Stomach (tissue), 8 donors: ENCODE measurements at regions not wholly inside any gene's neighbourhood (a gene's known extent, or its start where the extent isn't known, plus 50 kb on each side); places are given as distances from the start of the nearest gene placed in this dataset.

Experiments
- DNase-seq, 2 donors: peaks; one replicate each; pipeline versions ENCODE4 v3.0.0 to v3.0.0-alpha.2; 2013 to 2019
- H3K27ac ChIP-seq, 5 donors: fragments of 200-600 bp in 4 of 5; sonication (generic) in 4 of 5; one replicate each; pipeline ENCODE4 v1.5.1; 2013 to 2019; ENCODE audit warnings: mild to moderate bottlenecking in 1 of 5, moderate library complexity in 1 of 5
- H3K27me3 ChIP-seq, 3 donors: fragments of 200-600 bp; sonication (generic); one replicate each; pipeline ENCODE4 v1.5.1; 2017 to 2019; ENCODE audit warnings: mixed run types in 1 of 3
- H3K36me3 ChIP-seq, 4 donors: fragments of 200-600 bp; sonication (generic); 1 replicate in 3 of 4; 2 replicates in 1 of 4; pipeline ENCODE4 v1.5.1; 2016 to 2019
- H3K4me1 ChIP-seq, 4 donors: fragments of 200-600 bp; sonication (generic); one replicate each; pipeline ENCODE4 v1.5.1; 2016 to 2019
- H3K4me3 ChIP-seq, 4 donors: fragments of 200-600 bp; sonication (generic) in 3 of 4; one replicate each; pipeline ENCODE4 v1.5.1; 2016 to 2019; ENCODE audit warnings: mild to moderate bottlenecking in 1 of 4
- H3K9me3 ChIP-seq, 4 donors: fragments of 200-600 bp; sonication (generic); one replicate each; pipeline ENCODE4 v1.5.1; 2016 to 2019
- CTCF ChIP-seq, 7 experiments: fragments of 450-650 bp in 4 of 7; fragments of 200-600 bp in 3 of 7; sonication (generic) in 3 of 7; IDR thresholded peaks; one replicate each; pipeline ENCODE4 v1.5.1; 2016 to 2019; ENCODE audit warnings: antibody characterized with exemption in 7 of 7, control low read depth in 2 of 7, mild to moderate bottlenecking in 1 of 7
- EP300 ChIP-seq: sonication (generic); formaldehyde crosslinking; IDR thresholded peaks from one replicate; pipeline ENCODE4 v1.6.1; 2017; ENCODE audit warnings: antibody characterized with exemption
- POLR2A ChIP-seq, 4 donors: fragments of 450-650 bp; IDR thresholded peaks; one replicate each; pipeline ENCODE4 v1.6.1; 2016; ENCODE audit warnings: antibody characterized with exemption in 4 of 4, control low read depth in 2 of 4, mild to moderate bottlenecking in 1 of 4, moderate library complexity in 1 of 4
- POLR2AphosphoS5 ChIP-seq, 3 donors: sonication (generic); formaldehyde crosslinking; IDR thresholded peaks; one replicate each; pipeline ENCODE4 v1.6.1; 2016; ENCODE audit warnings: antibody characterized with exemption in 3 of 3
- WGBS, 5 donors: extraction: QIAGEN DNeasy Blood & Tissue Kit in 3 of 5; methylation state at CpG; one replicate each; pipeline versions ENCODE4 v1.1.5 to v1.1.7; 2013 to 2018; 5-methylcytosine and 5-hydroxymethylcytosine counted together
- intact Hi-C: fragments of 100-400 bp; cut with DNase I; formaldehyde crosslinking; loops from one replicate; pipeline ENCODE4 v1.15.1; 2023; ENCODE audit warnings: low total_unique reads
- donor health status: healthy with polysubstance abuse.
- donor health status: Bipolar disorder and iron deficiency.
- donor health status: healthy.

GRCh38 chr21:43280949-43281633, 112.3 kb downstream of the CRYAA start:
- TF ChIP-seq EP300 (no peak), POLR2A (IDR thresholded peaks at IDR 0.05) (no peak), POLR2AphosphoS5 (IDR thresholded peaks at IDR 0.05) (no peak), CTCF (IDR thresholded peaks at IDR 0.05) (no peak)
- Histone ChIP-seq H3K27ac (no peak overlapping the region), H3K4me1 (peaks cover 0 to 6% (median 2%) of the 10 kb centered on the region in 4 donors), H3K36me3 (no peaks in the 10 kb centered on the region), H3K4me3 (no peak overlapping the region), H3K27me3 (peaks cover 0 to 32% (median 0%) of the 10 kb centered on the region in 3 donors), H3K9me3 (no peaks in the 10 kb centered on the region)
- WGBS, 5 donors, result 70 to 81% (median 76%) methylated on average over 12 to 17 of the region's 17 CpGs
- intact Hi-C loops, result no loop called here
- no peak for DNase-seq

- no peak for DNase-seq
- Histone ChIP-seq H3K4me3 (no peak overlapping the region), H3K27me3 (peaks cover 0 to 48% (median 0%) of the 10 kb centered on the region in 3 donors), H3K27ac (no peak overlapping the region), H3K9me3 (no peaks in the 10 kb centered on the region), H3K36me3 (no peaks in the 10 kb centered on the region), H3K4me1 (peaks cover 0 to 6% (median 2%) of the 10 kb centered on the region in 4 donors)
- intact Hi-C loops, result no loop called here
- WGBS, 5 donors, result 68 to 97% (median 90%) methylated on average over 6 to 11 of the region's 11 CpGs
- TF ChIP-seq POLR2A (IDR thresholded peaks at IDR 0.05) (no peak), EP300 (no peak), CTCF (IDR thresholded peaks at IDR 0.05) (no peak), POLR2AphosphoS5 (IDR thresholded peaks at IDR 0.05) (no peak)
Observed at GRCh38 chr21:43279578-43279894, 110.7 kb downstream of the CRYAA start.

- no peak for TF ChIP-seq CTCF (IDR thresholded peaks at IDR 0.05)
- no peak for TF ChIP-seq POLR2AphosphoS5 (IDR thresholded peaks at IDR 0.05)
- no peak for TF ChIP-seq POLR2A (IDR thresholded peaks at IDR 0.05)
- TF ChIP-seq EP300, result no peak
- intact Hi-C loops, result no loop called here
- DNase-seq, result no peak
- Histone ChIP-seq H3K36me3 (no peaks in the 10 kb centered on the region), H3K27me3 (peaks cover 0 to 53% (median 0%) of the 10 kb centered on the region in 3 donors), H3K4me3 (no peak overlapping the region), H3K4me1 (peaks cover 0 to 6% (median 2%) of the 10 kb centered on the region in 4 donors), H3K27ac (no peak overlapping the region), H3K9me3 (no peaks in the 10 kb centered on the region)
- WGBS, 5 donors, result 74 to 89% (median 82%) methylated on average over 28 to 32 of the region's 32 CpGs
Observed at GRCh38 chr21:43278766-43279577, 110.2 kb downstream of the CRYAA start.

- H3K4me3 ChIP-seq, result no peak overlapping the region
- no peak for DNase-seq
Observed at GRCh38 chr21:43278359-43278758, 109.6 kb downstream of the CRYAA start.

More at GRCh38 chr21:43278359-43278758, 109.6 kb downstream of the CRYAA start:
- H3K4me1 ChIP-seq, result peaks cover 0 to 6% (median 2%) of the 10 kb centered on the region in 4 donors
- H3K27ac ChIP-seq, result peak overlapping the region in 1 of 5 donors; percentile 32
- H3K27me3 ChIP-seq, result peaks cover 0 to 60% (median 0%) of the 10 kb centered on the region in 3 donors
- 53 to 76% (median 69%) methylated on average over 4 to 12 of the region's 12 CpGs for WGBS, 5 donors
- TF ChIP-seq EP300, result no peak
- no peak for TF ChIP-seq POLR2A (IDR thresholded peaks at IDR 0.05)
- TF ChIP-seq POLR2AphosphoS5 (IDR thresholded peaks at IDR 0.05), result no peak
- no peak for TF ChIP-seq CTCF (IDR thresholded peaks at IDR 0.05)
- no peaks in the 10 kb centered on the region for H3K9me3 ChIP-seq
- no peaks in the 10 kb centered on the region for H3K36me3 ChIP-seq
- intact Hi-C loops, result no loop called here
